PC-9 (cell line): ENCODE measurements at regions not wholly inside any gene's neighbourhood (a gene's known extent, or its start where the extent isn't known, plus 50 kb on each side); places are given as distances from the start of the nearest gene placed in this dataset.

ENCODE experiments used
- BruUV-seq: library from RNA; stranded (reverse); fragments of 400-500 nt; replicated peaks from 2 replicates; lab custom pipeline; 2021; lab: Mats Ljungman, UMichigan
- CTCF ChIA-PET: fragments of 300-600 bp; sonication (Branson Sonifier 250); formaldehyde crosslinking; loops from one replicate; lab custom pipeline; 2022; ENCODE audit warnings: antibody characterized with exemption; lab: Charles Lee
- POLR2A ChIA-PET: fragments of 300-600 bp; sonication (Branson Sonifier 250); formaldehyde crosslinking; loops from one replicate; lab custom pipeline; 2022; ENCODE audit warnings: antibody characterized with exemption; ENCODE audit not compliant: unreplicated experiment; lab: Charles Lee
- DNase-seq, 2 experiments: peaks; one replicate each; pipeline versions ENCODE4 v3.0.0 to v3.0.0-alpha.2; 2015 to 2022; ENCODE audit warnings: mixed read lengths in 1 of 2
- H2AFZ ChIP-seq: fragments of 200-600 bp; sonication (generic); 2 replicates; pipeline ENCODE4 v1.8.1; 2017; ENCODE audit warnings: antibody characterized with exemption
- H3F3A ChIP-seq: fragments of 200-600 bp; sonication (generic); 2 replicates; pipeline ENCODE4 v1.8.1; 2017; ENCODE audit warnings: antibody characterized with exemption, mild to moderate bottlenecking, low read depth; ENCODE audit not compliant: insufficient read depth
- H3K27ac ChIP-seq: fragments of 200-600 bp; sonication (generic); 2 replicates; pipeline ENCODE4 v1.6.1; 2016; ENCODE audit warnings: mixed run types
- H3K27me3 ChIP-seq: fragments of 200-600 bp; sonication (generic); 2 replicates; pipeline ENCODE4 v1.6.1; 2016; ENCODE audit warnings: low read depth, mixed run types; ENCODE audit not compliant: insufficient read depth
- H3K36me3 ChIP-seq: fragments of 200-600 bp; sonication (generic); 2 replicates; pipeline ENCODE4 v1.6.1; 2016; ENCODE audit warnings: low read depth, mixed run types
- H3K4me1 ChIP-seq: fragments of 200-600 bp; sonication (generic); replicated peaks from 2 replicates; pipeline ENCODE4 v1.6.1; 2016; ENCODE audit warnings: mixed run types; ENCODE audit not compliant: insufficient read depth
- H3K4me2 ChIP-seq: fragments of 200-600 bp; sonication (generic); 2 replicates; pipeline ENCODE4 v1.6.1; 2017; ENCODE audit warnings: mixed run types
- H3K4me3 ChIP-seq: fragments of 200-600 bp; sonication (generic); 2 replicates; pipeline ENCODE4 v1.6.1; 2016; ENCODE audit warnings: mixed run types
- H3K79me2 ChIP-seq: fragments of 200-600 bp; sonication (generic); 2 replicates; pipeline ENCODE4 v1.6.1; 2017; ENCODE audit warnings: low read depth, mixed run types
- H3K9me2 ChIP-seq: fragments of 200-600 bp; sonication (generic); 2 replicates; pipeline ENCODE4 v1.8.1; 2017; ENCODE audit warnings: mild to moderate bottlenecking; ENCODE audit not compliant: insufficient read depth
- H3K9me3 ChIP-seq: fragments of 200-600 bp; sonication (generic); 2 replicates; pipeline ENCODE4 v1.8.1; 2016; ENCODE audit warnings: low read depth; ENCODE audit not compliant: insufficient read depth
- H4K20me1 ChIP-seq: fragments of 200-600 bp; sonication (generic); 2 replicates; pipeline ENCODE4 v1.8.1; 2017; ENCODE audit not compliant: insufficient read depth
- CTCF ChIP-seq: fragments of 200-600 bp; sonication (generic); conservative IDR thresholded peaks from 2 replicates; pipeline ENCODE4 v1.6.1; 2017; ENCODE audit warnings: mixed run types, antibody characterized with exemption, mild to moderate bottlenecking, moderate library complexity
- EZH2 ChIP-seq: fragments of 200-600 bp; sonication (generic); IDR thresholded peaks from 2 replicates; pipeline ENCODE4 v1.8.0; 2017; ENCODE audit warnings: antibody characterized with exemption, low read depth
- intact Hi-C: fragments of 100-400 bp; cut with micrococcal nuclease; formaldehyde crosslinking; loops from one replicate; pipeline ENCODE4 v1.10.0; 2022; ENCODE audit not compliant: unreplicated experiment

GRCh38 chr5:135176991-135177390 lies 143.0 kb upstream of the PITX1 start:
- Histone ChIP-seq H3K4me2 (no peak overlapping the region), H3K9me2 (no peaks in the 10 kb centered on the region), H3K36me3 (no peaks in the 10 kb centered on the region), H3K27ac (no peak overlapping the region), H2AFZ (no peak overlapping the region), H3K4me1 (peaks cover 9% of the 10 kb centered on the region; the same call in 1 of the 2 replicates), H4K20me1 (no peaks in the 10 kb centered on the region), H3K79me2 (no peaks in the 10 kb centered on the region), H3K27me3 (no peaks in the 10 kb centered on the region), H3K4me3 (no peak overlapping the region), H3K9me3 (no peaks in the 10 kb centered on the region), H3F3A (peaks cover 8% of the 10 kb centered on the region; the same call in 1 of the 2 replicates)
- TF ChIP-seq CTCF (no peak), EZH2 (no peak)
- POLR2A ChIA-PET, result no interaction called here
- CTCF ChIA-PET, result no interaction called here
- BruUV-seq, result no TSS peak
- intact Hi-C loops, result no loop called here
- no peak for DNase-seq

GRCh38 chr5:135174315-135175096 lies 140.5 kb upstream of the PITX1 start:
- Histone ChIP-seq H3K4me3 (no peak overlapping the region), H3K27me3 (no peaks in the 10 kb centered on the region), H3K9me2 (no peaks in the 10 kb centered on the region), H3K79me2 (no peaks in the 10 kb centered on the region), H2AFZ (no peak overlapping the region), H3K36me3 (no peaks in the 10 kb centered on the region), H3F3A (peaks cover under 1% of the 10 kb centered on the region; the same call in 1 of the 2 replicates), H3K4me2 (no peak overlapping the region), H4K20me1 (no peaks in the 10 kb centered on the region), H3K27ac (no peak overlapping the region), H3K9me3 (no peaks in the 10 kb centered on the region), H3K4me1 (peaks cover 3% of the 10 kb centered on the region; the same call in 1 of the 2 replicates)
- intact Hi-C loops, result no loop called here
- no TSS peak for BruUV-seq
- ChIA-PET POLR2A (no interaction called here), CTCF (no interaction called here)
- DNase-seq, result no peak
- TF ChIP-seq CTCF (no peak), EZH2 (no peak)

GRCh38 chr5:135173662-135174290 lies 139.7 kb upstream of the PITX1 start:
- H3K4me2 ChIP-seq, result no peak overlapping the region
- H3K27ac ChIP-seq, result no peak overlapping the region
- no peaks in the 10 kb centered on the region for H3K9me3 ChIP-seq
- ChIA-PET CTCF (interaction anchor here (0.5 kb wide), 1 partner anchor 732 kb away, joined by 4 read pairs; no protein-coding TSS in a partner anchor), POLR2A (interaction anchor here (0.6 kb wide), 1 partner anchor 158 kb away, joined by 3 read pairs; no protein-coding TSS in a partner anchor)
- no peak overlapping the region for H2AFZ ChIP-seq
- no peaks in the 10 kb centered on the region for H4K20me1 ChIP-seq
- no TSS peak for BruUV-seq
- no peak overlapping the region for H3K4me3 ChIP-seq
- H3F3A ChIP-seq, result no peaks in the 10 kb centered on the region
- intact Hi-C loops, result no loop called here
- no peaks in the 10 kb centered on the region for H3K27me3 ChIP-seq
- no peaks in the 10 kb centered on the region for H3K4me1 ChIP-seq
- DNase-seq, result no peak
- TF ChIP-seq EZH2 (no peak), CTCF (no peak)
- no peaks in the 10 kb centered on the region for H3K36me3 ChIP-seq
- H3K9me2 ChIP-seq, result no peaks in the 10 kb centered on the region
- H3K79me2 ChIP-seq, result no peaks in the 10 kb centered on the region
